ENCODE measurements at regions not wholly inside any gene's neighbourhood (a gene's known extent, or its start where the extent isn't known, plus 50 kb on each side); places are given as distances from the start of the nearest gene placed in this dataset.
A peak's percentile ranks its signal among the peaks of the same experiment; 100 is the strongest.

DNA sequence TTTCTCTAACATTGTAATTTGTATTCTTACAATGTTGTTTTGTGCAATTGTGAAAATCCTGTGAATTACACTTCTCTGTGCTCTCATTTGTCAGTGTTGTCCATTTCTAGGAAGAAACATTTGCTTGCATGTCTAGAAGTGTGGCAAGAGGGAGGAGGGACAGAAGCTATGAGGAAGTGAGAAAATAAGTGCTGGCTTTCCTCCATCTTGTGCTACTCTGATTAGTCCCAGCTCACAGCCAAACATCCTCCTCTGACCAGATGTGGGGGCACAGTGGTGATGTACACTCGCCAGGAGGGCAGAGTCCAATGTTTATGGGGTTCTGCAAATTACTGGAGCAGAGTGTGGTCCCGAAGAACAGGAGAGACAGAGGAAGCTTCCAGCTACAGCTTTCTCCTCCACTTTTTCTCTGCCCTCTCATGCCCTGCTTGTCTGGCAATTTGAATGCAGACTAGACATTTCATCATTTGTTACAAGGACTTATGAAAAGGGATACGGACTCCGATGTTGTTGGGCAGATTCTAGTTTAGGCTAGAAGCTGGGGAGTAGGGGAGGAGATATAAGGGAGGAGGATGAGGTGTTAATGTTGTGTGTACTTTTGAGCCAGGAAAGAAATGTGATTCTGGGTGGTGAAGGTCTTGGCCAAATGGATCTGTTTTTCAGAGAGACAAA, 131.0 kb upstream of the C1GALT1 start:
- no peak for DNase-seq (ENCODE audit: low spot score)

GRCh38 chr7:7054252-7054830, 128.0 kb upstream of the C1GALT1 start:
- no peak for DNase-seq (ENCODE audit: low spot score)

GRCh38 chr7:7060828-7061599, 121.3 kb upstream of the C1GALT1 start:
- no peak for DNase-seq (ENCODE audit: low spot score)

- DNase-seq (ENCODE audit: low spot score): no peak
Measured at GRCh38 chr7:7077945-7078344, 104.4 kb upstream of the C1GALT1 start.

- DNase-seq (ENCODE audit: low spot score): no peak
Measured at GRCh38 chr7:7080802-7081201, 101.5 kb upstream of the C1GALT1 start.

GRCh38 chr7:7090460-7090859, 91.9 kb upstream of the C1GALT1 start:
- no peak for DNase-seq (ENCODE audit: low spot score)

DNA sequence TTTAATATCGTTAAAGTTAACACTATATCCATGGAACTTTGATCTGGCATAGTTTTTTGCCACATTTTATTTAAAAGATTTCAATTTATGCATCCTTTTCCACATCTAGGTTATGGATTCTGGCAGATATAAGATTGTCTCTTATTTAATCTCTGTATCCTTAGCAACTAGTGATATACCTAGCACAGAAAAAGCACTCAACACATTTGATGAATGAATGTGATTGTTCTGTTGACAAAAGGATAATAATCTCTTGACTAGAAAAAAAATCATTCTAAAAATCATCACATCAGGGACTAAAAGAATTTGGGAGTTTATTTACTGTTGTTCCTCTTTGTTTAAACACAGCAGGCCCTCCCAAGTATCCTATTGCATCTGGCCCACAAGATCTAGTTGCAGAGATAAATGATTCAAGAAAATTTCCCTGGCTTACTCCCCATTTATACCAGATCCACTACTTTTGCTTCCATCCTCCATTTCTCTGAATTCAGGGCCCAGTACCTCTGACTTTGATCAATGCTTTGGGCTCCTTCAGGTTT, 84.0 kb upstream of the C1GALT1 start:
- DNase-seq (ENCODE audit: low spot score): no peak

DNA sequence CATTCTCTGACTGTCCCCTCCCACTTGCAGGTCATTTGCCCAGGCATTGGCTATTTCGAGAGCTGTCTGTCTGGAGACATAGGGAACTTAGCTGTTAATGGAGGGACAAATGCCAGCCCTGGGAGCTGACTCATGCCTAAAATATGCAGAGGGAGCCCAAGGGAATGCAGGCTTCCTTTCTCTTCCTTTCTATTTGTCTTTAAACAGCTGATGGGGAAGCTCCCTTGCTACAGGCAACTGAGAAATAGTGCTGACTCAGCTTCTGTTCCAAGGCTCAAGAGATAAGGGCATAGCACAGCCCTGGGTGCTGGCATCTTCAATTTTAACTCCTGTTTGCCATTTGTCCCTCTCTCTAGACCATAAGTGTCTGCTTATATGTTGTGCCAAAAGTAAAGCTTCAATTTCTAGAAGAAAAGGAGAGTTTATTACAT, 82.7 kb upstream of the C1GALT1 start:
- peak; percentile 96 for DNase-seq (ENCODE audit: low spot score)

DNA sequence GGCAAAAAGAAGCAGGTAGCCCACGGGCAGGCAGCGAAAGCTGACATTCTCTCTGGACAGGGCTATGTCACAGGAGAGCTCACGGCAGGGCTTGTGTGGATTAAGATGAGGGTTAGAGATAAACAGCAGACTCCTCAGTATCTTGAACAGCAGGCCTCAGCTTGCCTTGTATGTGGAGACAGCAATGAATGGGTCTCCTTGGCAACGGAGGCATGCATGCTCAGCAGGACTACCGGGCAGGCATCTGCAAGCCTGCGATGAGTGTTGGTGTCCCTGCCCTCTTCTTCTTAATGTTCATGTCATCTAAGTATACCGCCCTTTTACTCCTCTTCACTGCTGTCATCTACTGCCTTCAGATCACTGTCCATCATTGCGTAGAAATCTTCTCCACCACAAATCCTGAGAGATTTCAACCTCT, 81.9 kb upstream of the C1GALT1 start:
- no peak for DNase-seq (ENCODE audit: low spot score)

DNA sequence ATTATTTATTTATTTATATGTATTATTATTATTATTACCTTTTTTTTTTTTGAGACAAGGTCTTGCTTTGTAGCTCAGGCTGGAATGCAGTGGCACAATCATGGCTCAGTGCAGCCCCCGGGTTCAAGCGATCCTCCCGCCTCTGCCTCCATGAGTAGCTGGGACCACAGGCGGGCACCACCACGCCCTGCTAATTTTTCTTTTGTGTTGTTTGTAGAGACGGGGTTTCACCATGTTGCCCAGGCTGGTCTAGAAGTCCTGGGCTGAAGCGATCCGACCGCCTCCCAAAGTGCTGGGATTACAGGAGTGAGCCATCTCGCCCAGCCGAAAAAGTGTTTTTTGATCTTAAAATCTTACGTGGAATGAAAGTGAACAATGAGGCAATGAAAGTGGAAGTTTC, 79.4 kb upstream of the C1GALT1 start:
- DNase-seq (ENCODE audit: low spot score): no peak

GRCh38 chr7:7103343-7104313, 78.7 kb upstream of the C1GALT1 start:
- peak; percentile 79 for DNase-seq (ENCODE audit: low spot score)

DNA sequence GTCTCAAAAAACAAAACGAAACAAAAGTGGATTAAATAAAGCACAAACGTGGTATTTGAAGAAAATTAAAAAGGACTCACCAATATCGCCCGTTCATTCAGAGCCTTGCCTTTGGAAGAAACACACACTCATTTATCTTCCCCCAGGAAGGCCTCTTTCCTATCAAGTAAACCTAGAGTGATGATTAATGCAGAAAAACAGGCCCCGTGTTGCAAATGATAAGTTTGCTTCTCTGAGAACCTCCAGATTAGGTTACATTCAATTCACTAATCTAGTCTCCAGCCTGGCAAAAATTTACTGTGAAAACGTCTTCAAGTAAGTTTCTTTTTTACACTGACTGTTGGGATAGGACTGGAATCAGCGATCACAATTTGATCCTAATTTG, 78.0 kb upstream of the C1GALT1 start:
- DNase-seq (ENCODE audit: low spot score): no peak

DNA sequence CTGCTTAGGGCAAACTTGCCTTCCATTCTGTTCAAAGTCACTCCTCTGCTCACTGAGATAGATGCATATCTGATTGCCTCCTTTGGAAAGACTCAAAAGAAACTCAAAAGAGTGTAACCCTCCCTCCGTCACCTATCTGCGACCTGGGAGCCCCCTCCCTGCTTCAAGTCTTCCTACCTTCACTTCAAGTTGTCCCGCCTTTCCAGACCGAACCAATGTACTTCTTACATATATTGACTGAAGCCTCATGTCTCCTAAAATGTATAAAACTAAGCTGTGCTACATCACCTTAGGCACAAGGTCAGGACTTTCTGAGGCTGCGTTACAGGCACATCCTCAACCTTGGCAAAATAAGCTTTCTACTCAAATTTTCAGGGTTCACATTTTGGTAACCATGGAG, 77.4 kb upstream of the C1GALT1 start:
- DNase-seq (ENCODE audit: low spot score): no peak

- DNase-seq (ENCODE audit: low spot score): no peak
Measured at GRCh38 chr7:7105800-7106582, 76.4 kb upstream of the C1GALT1 start.

- no peak for DNase-seq (ENCODE audit: low spot score)
Measured at GRCh38 chr7:7108931-7109330, 73.4 kb upstream of the C1GALT1 start.

GRCh38 chr7:7109934-7110333, 72.4 kb upstream of the C1GALT1 start:
- DNase-seq (ENCODE audit: low spot score): no peak

DNA sequence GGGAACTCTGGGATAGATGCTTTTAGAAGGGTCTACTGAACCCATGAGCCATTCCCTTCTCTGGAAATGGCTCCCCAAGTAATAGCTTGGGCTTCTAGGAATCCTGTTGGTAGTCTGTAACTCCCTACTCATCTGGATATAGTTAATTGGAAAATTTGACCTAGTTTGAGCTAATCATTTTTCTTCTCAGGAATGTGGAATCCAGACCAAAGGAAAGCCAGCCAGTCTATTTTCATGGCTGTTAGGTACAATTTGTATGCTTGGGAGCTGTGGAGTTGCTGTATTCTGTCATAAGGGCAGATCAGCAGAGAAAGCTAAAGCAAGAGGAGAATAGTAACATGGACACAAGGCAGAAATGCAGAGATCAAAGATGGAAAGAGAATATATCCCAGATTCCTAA, 71.6 kb upstream of the C1GALT1 start:
- DNase-seq (ENCODE audit: low spot score): no peak

GRCh38 chr7:7112868-7113267, 69.5 kb upstream of the C1GALT1 start:
- DNase-seq (ENCODE audit: low spot score): no peak

GRCh38 chr7:7114575-7115291, 67.6 kb upstream of the C1GALT1 start:
- no peak for DNase-seq (ENCODE audit: low spot score)

- DNase-seq (ENCODE audit: low spot score): no peak
Measured at GRCh38 chr7:7117935-7118586, 64.3 kb upstream of the C1GALT1 start.

Data from SW480 (cell line).